ENCODE measurements at regions not wholly inside any gene's neighbourhood (a gene's known extent, or its start where the extent isn't known, plus 50 kb on each side); places are given as distances from the start of the nearest gene placed in this dataset.

GRCh38 chr2:88281302-88282217 is 111.4 kb downstream of the THNSL2 start:
- no peak for DNase-seq

DNA sequence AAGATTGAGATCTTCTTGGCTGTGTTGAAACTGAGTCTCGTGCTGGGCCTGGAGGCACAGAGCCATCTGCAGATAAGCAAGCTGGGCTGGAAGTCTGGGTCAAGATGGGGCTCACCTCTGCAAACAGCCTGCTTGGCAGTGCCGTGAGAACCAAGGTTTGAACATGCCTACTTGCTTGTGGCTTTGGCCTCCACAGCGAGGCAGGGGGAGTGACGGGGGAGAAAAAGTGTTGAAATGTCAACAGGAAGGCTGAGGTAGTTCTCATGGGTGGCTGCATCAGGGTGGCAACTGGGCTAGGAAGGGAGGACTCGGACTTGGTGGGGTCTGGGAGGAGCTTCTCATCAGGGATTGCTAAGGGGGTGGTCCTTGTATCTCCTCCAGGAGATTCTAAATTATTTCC is 99.7 kb downstream of the THNSL2 start:
- DNase-seq: no peak

DNA sequence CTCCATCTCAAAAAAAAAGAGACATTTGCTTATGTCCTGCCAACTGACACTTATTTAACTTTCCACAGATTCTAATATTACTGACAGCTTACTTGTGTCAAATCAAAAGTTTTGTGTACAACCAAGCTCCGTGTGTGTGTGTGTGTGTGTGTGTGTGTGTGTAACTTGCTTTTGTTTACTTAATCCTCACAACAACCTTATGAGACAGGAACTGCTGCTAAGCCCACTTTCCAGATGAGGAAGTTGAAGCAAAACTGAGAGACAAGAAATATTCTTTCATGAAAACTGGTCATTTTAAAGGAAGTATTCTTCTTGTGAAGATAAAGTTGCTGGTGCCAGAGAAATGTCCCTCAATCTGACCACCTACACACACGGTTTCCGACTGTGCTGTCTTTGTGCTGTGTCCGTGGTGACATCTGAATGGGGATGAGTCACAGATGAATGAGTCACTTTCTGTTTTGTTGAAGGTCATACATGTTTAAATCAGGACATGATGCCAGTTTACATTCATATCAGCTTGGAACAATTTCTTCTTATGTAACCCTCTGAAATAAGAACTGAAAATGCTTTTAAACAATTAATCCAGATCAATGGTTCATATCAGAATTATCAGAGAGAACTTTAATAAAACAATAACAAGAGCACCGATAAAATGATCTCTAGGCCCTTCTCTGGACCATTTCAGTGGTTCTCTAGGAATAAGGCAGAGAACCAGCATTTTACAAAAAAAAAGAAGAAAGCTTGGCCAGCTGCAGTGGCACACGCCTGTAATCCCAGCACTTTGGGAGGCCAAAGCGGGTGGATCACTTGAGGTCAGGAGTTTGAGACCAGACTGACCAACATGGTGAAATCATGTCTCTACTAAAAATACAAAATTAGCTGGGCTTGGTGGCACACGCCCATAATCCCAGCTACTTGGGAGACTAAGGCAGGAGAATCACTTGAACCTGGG is 95.5 kb downstream of the THNSL2 start:
- no peak for DNase-seq

GRCh38 chr2:88263861-88264260 is 93.7 kb downstream of the THNSL2 start:
- no peak for DNase-seq

GRCh38 chr2:88261725-88262124 is 91.6 kb downstream of the THNSL2 start:
- no peak for DNase-seq

GRCh38 chr2:88258208-88258607 is 88.1 kb downstream of the THNSL2 start:
- DNase-seq: no peak

GRCh38 chr2:88254437-88255091 is 84.4 kb downstream of the THNSL2 start:
- DNase-seq: no peak

GRCh38 chr2:88253997-88254396 is 83.9 kb downstream of the THNSL2 start:
- DNase-seq: no peak

GRCh38 chr2:88253375-88253774 is 83.2 kb downstream of the THNSL2 start:
- no peak for DNase-seq

DNA sequence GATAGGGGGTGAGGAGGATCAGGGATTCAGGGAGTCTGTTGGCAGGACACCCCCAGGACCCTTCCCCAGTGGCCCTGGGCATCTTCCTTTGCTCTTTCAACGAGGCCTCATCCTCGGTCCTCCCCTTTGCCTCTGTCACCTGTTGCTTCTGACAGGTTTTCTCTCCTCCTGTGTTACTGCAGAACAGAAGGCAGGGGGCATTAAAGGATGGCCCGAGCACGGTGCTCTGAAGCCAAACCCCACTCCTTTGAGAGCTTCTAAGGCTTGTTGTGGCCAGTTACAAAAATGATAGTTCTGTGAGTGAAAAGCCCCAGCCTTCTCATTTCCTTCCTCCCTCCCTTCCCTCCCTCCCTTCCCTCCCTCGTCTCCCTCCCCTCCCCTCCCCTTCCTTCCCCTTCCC is 82.5 kb downstream of the THNSL2 start:
- DNase-seq: no peak

GRCh38 chr2:88252111-88252510 is 82.0 kb downstream of the THNSL2 start:
- no peak for DNase-seq

DNA sequence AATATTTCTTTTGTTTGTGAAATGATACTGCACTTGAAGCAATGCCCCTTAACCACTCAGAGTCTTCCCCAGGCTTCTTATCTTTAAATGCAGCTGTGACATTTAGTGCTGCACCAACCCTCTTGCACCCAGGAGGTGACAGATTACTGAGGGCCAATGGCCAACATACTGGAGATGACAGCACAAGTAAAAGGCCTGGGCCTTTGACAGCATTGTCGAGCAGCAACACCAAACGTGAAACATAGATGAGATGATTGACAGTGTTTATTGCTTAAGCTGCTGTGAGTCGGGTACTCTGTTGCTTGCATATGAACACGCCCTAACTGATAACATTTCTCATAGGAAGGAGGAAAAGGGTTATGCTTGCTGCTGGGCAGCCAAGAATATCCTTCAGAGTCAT is 80.3 kb downstream of the THNSL2 start:
- no peak for DNase-seq

DNA sequence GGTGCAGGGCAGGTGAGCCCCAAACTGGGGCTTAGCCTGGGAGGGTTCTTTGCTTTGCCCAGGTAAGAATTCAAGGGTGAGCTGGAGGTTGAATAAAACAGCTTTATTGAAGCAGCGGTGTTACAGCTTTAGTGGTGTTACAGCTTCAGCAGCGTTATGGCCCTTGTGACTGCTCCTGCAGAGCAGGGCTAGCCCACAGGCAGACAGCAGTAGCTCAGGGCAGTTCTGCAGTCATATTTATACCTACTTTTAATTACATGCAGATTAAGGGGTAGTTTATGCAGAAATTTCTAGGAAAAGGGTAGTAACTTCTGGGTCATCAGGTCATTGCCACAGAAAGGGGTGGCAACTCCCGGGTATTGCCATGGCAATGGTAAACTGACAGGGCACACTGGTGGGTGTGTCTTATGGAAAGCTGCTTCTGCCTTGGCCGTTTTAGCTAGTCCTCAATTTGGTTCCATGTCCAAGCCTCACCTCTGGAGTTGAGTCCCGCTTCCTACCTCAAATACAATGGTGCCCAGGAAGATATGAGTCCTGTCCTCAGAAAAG is 78.2 kb downstream of the THNSL2 start:
- DNase-seq: peak in 1 of 3 experiments; percentile 0

- DNase-seq: no peak
These were observed 77.4 kb downstream of the THNSL2 start for GRCh38 chr2:88247531-88247930.

GRCh38 chr2:88245109-88245508 is 75.0 kb downstream of the THNSL2 start:
- DNase-seq: no peak

DNA sequence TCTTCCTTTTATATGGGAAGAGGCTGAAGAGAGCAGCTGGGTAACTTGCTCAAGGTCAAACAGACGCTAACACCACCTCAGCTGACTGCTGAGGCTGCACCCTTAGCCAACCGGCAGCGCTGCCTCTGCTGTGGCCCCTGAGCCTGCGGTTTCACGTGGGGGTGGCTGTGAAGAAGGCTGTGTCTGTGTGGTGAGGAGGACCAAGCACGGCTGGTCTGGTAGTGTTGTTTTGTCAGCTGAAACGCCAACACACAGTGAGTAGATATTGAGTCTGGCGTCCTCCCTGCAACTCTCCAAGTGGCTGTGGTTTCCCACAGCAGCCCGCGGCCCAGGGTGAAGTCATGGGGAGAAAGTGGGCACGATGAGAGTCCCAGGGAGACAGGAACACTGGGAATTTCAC is 69.6 kb downstream of the THNSL2 start:
- DNase-seq: no peak

DNA sequence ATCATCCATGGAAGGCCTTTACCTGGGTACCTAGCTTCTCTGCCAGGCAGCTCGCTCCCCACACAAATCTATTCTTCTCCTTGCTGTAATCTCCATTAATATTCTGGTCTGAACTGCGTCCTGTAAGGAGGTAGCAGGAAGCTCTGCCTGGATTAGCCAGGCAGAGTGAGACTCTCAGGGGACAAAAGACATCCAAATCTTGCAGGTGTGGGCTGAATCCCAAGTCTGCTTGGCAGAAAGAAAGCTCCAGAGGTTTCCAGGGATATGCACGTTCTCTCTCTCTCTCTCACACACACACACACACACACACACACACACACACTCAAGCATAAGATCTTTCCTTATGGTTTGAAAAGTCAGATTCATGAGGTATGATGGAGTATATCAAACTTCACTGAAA is 66.5 kb downstream of the THNSL2 start:
- DNase-seq: no peak
